ENCODE measurements at regions not wholly inside any gene's neighbourhood (a gene's known extent, or its start where the extent isn't known, plus 50 kb on each side); places are given as distances from the start of the nearest gene placed in this dataset.
A peak's percentile ranks its signal among the peaks of the same experiment; 100 is the strongest.

DNA sequence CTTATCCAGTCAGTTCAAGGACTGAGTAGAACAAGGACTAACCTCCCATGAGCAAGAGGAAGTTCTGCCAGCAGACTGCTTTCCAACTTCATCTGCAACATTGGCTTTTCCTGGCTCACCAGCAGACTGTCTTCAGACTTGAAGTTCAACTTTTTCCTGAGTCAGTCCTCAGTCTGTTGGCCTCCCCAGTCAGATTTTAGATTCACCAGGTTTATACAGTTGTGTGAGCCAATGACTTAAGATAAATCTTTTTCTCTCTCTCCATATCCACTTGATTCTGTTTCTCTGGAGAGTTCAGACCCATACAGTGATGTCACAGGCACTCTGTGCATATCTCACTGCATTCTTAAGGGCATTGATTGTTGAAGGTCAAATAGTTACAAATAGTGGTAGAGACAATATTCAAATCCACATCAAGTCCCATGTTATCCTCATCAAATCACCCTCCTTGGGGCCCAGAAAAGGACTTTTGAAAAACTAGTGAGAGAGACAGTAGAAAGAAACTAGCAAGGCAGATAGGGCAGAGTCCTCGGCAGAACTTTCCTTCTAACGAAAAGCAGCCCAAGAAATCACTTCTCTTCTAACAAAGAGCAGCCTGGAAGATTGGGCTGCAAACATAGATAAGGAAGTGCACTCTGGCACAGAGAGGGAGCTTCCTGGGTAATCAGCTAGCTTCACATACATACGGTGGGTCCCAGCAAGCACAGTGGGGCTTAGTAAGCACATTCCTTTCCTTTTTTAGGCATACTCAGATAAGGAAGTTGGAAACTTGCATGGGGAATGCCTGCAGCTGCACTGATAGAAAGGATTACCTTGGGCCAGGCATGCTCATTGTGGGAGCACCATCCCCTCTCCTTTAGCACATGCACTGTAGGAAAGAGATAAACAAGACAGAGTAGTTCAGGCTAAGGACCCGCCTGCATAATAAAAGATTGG, 132.3 kb upstream of the FAM20A start:
- TF ChIP-seq, protein P1, sequence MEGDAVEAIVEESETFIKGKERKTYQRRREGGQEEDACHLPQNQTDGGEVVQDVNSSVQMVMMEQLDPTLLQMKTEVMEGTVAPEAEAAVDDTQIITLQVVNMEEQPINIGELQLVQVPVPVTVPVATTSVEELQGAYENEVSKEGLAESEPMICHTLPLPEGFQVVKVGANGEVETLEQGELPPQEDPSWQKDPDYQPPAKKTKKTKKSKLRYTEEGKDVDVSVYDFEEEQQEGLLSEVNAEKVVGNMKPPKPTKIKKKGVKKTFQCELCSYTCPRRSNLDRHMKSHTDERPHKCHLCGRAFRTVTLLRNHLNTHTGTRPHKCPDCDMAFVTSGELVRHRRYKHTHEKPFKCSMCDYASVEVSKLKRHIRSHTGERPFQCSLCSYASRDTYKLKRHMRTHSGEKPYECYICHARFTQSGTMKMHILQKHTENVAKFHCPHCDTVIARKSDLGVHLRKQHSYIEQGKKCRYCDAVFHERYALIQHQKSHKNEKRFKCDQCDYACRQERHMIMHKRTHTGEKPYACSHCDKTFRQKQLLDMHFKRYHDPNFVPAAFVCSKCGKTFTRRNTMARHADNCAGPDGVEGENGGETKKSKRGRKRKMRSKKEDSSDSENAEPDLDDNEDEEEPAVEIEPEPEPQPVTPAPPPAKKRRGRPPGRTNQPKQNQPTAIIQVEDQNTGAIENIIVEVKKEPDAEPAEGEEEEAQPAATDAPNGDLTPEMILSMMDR (IDR thresholded peaks at IDR 0.05; ENCODE audit: unreplicated experiment), result no peak
- Mint-ChIP-seq H3K27me3 (no peaks in the 10 kb centered on the region), H3K4me3 (ENCODE audit: low read depth) (no peak overlapping the region), H3K27ac (peak overlapping the region; percentile 94), H3K36me3 (ENCODE audit: insufficient read depth) (peaks cover 1% of the 10 kb centered on the region), H3K9me3 (ENCODE audit: low read depth) (peaks cover 20% of the 10 kb centered on the region), H3K4me1 (ENCODE audit: low read depth) (peaks cover 33% of the 10 kb centered on the region)
- DNase-seq (ENCODE audit: low spot score, unreplicated experiment), result no peak

DNA sequence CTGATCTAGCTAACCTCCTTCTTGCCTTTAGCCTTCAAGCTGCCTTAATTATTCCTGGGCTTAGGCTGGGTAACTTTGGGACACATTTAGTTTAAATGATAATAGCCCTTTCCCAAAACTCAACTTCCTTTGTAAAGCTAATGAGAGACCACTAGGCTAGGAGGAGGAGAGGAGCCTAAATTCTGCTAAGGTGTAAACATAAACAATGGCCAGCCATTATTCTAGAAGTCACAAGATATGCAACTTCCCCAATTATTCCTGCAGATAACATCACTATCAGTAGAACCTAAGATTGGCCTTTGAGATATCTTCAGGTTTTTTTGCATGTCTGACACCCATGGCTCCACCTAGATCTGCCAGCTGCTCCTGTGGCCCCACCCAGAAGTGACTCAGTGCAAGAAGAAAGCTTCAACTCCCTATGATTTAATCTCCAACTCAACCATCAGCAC, 131.2 kb upstream of the FAM20A start:
- no peak for DNase-seq (ENCODE audit: low spot score, unreplicated experiment)
- no peak overlapping the region for H3K27ac Mint-ChIP-seq
- peaks cover 27% of the 10 kb centered on the region for H3K4me1 Mint-ChIP-seq (ENCODE audit: low read depth)
- peaks cover 1% of the 10 kb centered on the region for H3K36me3 Mint-ChIP-seq (ENCODE audit: insufficient read depth)
- H3K27me3 Mint-ChIP-seq, result no peaks in the 10 kb centered on the region
- peaks cover 27% of the 10 kb centered on the region for H3K9me3 Mint-ChIP-seq (ENCODE audit: low read depth)
- TF ChIP-seq, protein P1 (IDR thresholded peaks at IDR 0.05; ENCODE audit: unreplicated experiment), result no peak
- no peak overlapping the region for H3K4me3 Mint-ChIP-seq (ENCODE audit: low read depth)

DNA sequence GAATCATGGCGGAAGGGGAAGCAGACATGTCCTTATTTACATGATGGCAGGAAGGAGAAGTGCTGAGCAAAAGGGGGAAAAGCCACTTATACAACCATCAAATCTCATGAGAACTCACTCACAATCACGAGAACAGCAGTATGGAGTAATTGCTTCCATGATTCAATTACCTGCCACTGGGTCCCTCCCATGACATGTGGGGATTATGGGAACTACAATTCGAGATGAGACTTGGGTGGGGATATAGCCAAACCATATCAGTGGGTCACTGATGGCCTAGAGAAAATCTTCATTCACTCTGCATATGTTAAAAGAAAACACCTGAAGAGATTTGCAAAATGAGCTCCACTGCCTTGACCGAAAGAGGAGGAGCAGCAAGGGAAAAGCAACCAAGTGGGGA, 130.3 kb upstream of the FAM20A start:
- H3K36me3 Mint-ChIP-seq (ENCODE audit: insufficient read depth), result peaks cover 1% of the 10 kb centered on the region
- peaks cover 27% of the 10 kb centered on the region for H3K4me1 Mint-ChIP-seq (ENCODE audit: low read depth)
- no peak overlapping the region for H3K4me3 Mint-ChIP-seq (ENCODE audit: low read depth)
- H3K27me3 Mint-ChIP-seq, result no peaks in the 10 kb centered on the region
- no peak overlapping the region for H3K27ac Mint-ChIP-seq
- no peak for DNase-seq (ENCODE audit: low spot score, unreplicated experiment)
- H3K9me3 Mint-ChIP-seq (ENCODE audit: low read depth), result peaks cover 27% of the 10 kb centered on the region
- TF ChIP-seq, protein P1 (IDR thresholded peaks at IDR 0.05; ENCODE audit: unreplicated experiment), result no peak

DNA sequence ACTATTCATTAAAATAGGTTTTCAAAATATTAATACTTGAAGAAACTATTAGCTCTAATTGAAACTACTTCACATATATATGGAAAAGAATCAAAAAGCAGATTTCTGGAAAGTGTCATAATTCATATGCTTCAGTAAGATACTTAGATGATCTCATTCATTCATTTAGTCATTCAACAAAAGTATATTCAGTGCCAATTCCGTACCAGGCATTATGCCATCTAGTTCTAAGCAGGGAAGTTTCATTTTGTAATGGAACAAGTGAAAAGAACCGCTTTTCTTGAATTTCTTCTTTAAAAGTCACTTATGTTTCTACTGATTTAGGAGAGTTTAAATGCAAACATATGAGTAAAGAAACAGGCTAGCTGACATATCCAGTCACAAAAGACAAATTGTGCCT, 118.3 kb upstream of the FAM20A start:
- no peaks in the 10 kb centered on the region for H3K36me3 Mint-ChIP-seq (ENCODE audit: insufficient read depth)
- H3K9me3 Mint-ChIP-seq (ENCODE audit: low read depth), result no peaks in the 10 kb centered on the region

DNA sequence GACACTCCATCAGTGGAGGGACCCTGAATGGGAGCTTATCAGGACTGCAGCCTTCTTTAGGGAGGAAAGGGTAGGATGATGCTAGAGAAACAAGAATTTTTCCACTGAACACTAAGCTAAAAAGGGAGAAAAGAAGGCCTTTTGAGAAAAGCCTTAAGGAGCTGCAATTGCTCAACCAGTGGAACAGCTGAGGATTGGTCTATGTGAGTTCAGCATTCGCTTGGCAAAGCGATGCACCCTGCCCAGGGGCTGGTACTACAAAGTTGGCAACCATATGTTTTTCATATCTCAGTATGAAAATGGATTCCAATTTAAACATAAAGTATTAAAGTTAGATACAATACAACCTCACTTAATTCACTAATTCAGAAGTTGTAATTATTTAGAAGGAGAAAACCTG, 117.8 kb upstream of the FAM20A start:
- no peak overlapping the region for H3K4me3 Mint-ChIP-seq (ENCODE audit: low read depth)
- no peaks in the 10 kb centered on the region for H3K4me1 Mint-ChIP-seq (ENCODE audit: low read depth)
- no peak for DNase-seq (ENCODE audit: low spot score, unreplicated experiment)
- no peaks in the 10 kb centered on the region for H3K36me3 Mint-ChIP-seq (ENCODE audit: insufficient read depth)
- no peak overlapping the region for H3K27ac Mint-ChIP-seq
- H3K27me3 Mint-ChIP-seq, result no peaks in the 10 kb centered on the region
- H3K9me3 Mint-ChIP-seq (ENCODE audit: low read depth), result no peaks in the 10 kb centered on the region
- TF ChIP-seq, protein P1 (IDR thresholded peaks at IDR 0.05; ENCODE audit: unreplicated experiment), result no peak

More for the DNA sequence above, 118.3 kb upstream of the FAM20A start:
- TF ChIP-seq, protein P1 (IDR thresholded peaks at IDR 0.05; ENCODE audit: unreplicated experiment), result no peak
- Mint-ChIP-seq H3K4me3 (ENCODE audit: low read depth) (no peak overlapping the region), H3K27ac (no peak overlapping the region), H3K27me3 (no peaks in the 10 kb centered on the region), H3K4me1 (ENCODE audit: low read depth) (no peaks in the 10 kb centered on the region)
- no peak for DNase-seq (ENCODE audit: low spot score, unreplicated experiment)
